ENCODE measurements at regions not wholly inside any gene's neighbourhood (a gene's known extent, or its start where the extent isn't known, plus 50 kb on each side); places are given as distances from the start of the nearest gene placed in this dataset.

GRCh38 chr2:160603771-160604510, 110.3 kb upstream of the RBMS1 start:
- TF ChIP-seq ZFX (IDR thresholded peaks at IDR 0.05) (no peak), CTCF (conservative IDR thresholded peaks at IDR 0.05) (no peak)
- no peak overlapping the region for H3K27ac ChIP-seq

- H3K27ac ChIP-seq = no peak overlapping the region
- TF ChIP-seq ZFX (IDR thresholded peaks at IDR 0.05) (no peak), CTCF (conservative IDR thresholded peaks at IDR 0.05) (no peak)
Measured at GRCh38 chr2:160606341-160606740, 112.7 kb upstream of the RBMS1 start.

- no peak for TF ChIP-seq ZFX (IDR thresholded peaks at IDR 0.05)
- TF ChIP-seq CTCF (conservative IDR thresholded peaks at IDR 0.05) = no peak
- no peak overlapping the region for H3K27ac ChIP-seq
Measured at GRCh38 chr2:160608599-160608998, 115.0 kb upstream of the RBMS1 start.

- TF ChIP-seq CTCF (conservative IDR thresholded peaks at IDR 0.05) (no peak), ZFX (IDR thresholded peaks at IDR 0.05) (no peak)
- H3K27ac ChIP-seq = no peak overlapping the region
Measured at GRCh38 chr2:160609346-160609745, 115.7 kb upstream of the RBMS1 start.

- no peak overlapping the region for H3K27ac ChIP-seq
- TF ChIP-seq CTCF (conservative IDR thresholded peaks at IDR 0.05) = no peak
- no peak for TF ChIP-seq ZFX (IDR thresholded peaks at IDR 0.05)
Measured at GRCh38 chr2:160610041-160610440, 116.4 kb upstream of the RBMS1 start.

GRCh38 chr2:160612266-160612856, 118.8 kb upstream of the RBMS1 start:
- no peak overlapping the region for H3K27ac ChIP-seq
- TF ChIP-seq CTCF (conservative IDR thresholded peaks at IDR 0.05) (no peak), ZFX (IDR thresholded peaks at IDR 0.05) (no peak)

GRCh38 chr2:160613466-160614153, 120.0 kb upstream of the RBMS1 start:
- TF ChIP-seq CTCF (conservative IDR thresholded peaks at IDR 0.05) (no peak), ZFX (IDR thresholded peaks at IDR 0.05) (no peak)
- H3K27ac ChIP-seq = no peak overlapping the region

Data from C4-2B (cell line).